Fibroblast of villous mesenchyme (primary cell): ENCODE measurements at regions not wholly inside any gene's neighbourhood (a gene's known extent, or its start where the extent isn't known, plus 50 kb on each side); places are given as distances from the start of the nearest gene placed in this dataset.

Experiments used
- DNase-seq: peaks from one replicate; pipeline ENCODE4 v3.0.0-alpha.2; 2010; ENCODE audit warnings: low read depth
- H3K4me3 ChIP-seq: 2 replicates; pipeline ENCODE4 v1.5.1; 2011; ENCODE audit warnings: low read depth, mild to moderate bottlenecking, low read length
- TF ChIP-seq, protein P1 (sequence below): IDR thresholded peaks from 2 replicates; pipeline ENCODE4 v1.5.1; 2012; ENCODE audit warnings: low read depth, mild to moderate bottlenecking, low read length; ENCODE audit not compliant: insufficient read depth

DNA sequence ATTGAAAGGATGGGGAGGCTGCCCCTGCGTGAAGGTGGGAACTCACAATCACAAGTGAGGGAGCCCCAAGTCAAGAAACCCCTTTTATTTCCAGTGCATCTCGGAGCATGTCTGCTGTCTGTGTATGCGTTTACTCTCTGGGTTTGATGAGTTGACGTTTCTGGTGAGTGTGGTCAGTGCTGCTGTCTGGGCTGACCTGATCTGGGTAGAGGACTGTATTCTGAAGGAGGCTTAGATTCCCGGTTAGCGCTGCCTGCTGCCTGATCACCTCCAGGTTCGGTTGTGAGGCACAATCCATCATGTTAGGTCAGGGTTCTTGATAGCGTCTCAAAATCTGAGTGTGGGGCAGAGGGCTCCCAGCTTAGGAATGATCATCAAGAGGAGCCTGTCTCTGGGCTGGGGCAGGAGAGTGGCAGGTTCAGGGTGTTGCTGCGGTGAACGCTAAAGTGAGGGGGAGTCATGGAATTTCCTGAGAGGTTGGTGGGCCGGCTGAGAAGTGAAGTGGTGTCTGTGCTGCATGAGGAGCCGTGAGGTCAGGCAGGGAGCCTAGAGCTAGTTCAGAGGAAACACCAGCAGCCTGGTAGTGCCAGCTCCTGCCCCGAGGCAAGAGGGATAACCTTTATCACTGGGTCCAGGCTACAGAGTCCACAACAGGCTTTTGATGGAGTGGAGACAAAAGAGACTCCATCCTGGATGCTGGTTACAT, 225.3 kb upstream of the CST7 start:
- no peak for DNase-seq
- no peak overlapping the region for H3K4me3 ChIP-seq
- TF ChIP-seq, protein P1, sequence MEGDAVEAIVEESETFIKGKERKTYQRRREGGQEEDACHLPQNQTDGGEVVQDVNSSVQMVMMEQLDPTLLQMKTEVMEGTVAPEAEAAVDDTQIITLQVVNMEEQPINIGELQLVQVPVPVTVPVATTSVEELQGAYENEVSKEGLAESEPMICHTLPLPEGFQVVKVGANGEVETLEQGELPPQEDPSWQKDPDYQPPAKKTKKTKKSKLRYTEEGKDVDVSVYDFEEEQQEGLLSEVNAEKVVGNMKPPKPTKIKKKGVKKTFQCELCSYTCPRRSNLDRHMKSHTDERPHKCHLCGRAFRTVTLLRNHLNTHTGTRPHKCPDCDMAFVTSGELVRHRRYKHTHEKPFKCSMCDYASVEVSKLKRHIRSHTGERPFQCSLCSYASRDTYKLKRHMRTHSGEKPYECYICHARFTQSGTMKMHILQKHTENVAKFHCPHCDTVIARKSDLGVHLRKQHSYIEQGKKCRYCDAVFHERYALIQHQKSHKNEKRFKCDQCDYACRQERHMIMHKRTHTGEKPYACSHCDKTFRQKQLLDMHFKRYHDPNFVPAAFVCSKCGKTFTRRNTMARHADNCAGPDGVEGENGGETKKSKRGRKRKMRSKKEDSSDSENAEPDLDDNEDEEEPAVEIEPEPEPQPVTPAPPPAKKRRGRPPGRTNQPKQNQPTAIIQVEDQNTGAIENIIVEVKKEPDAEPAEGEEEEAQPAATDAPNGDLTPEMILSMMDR = no peak

GRCh38 chr20:24724982-24725533, 224.0 kb upstream of the CST7 start:
- H3K4me3 ChIP-seq = no peak overlapping the region
- TF ChIP-seq, protein P1 = no peak
- DNase-seq = no peak

- no peak overlapping the region for H3K4me3 ChIP-seq
- TF ChIP-seq, protein P1 = no peak
- no peak for DNase-seq
Observed at GRCh38 chr20:24727795-24728194, 221.3 kb upstream of the CST7 start.

GRCh38 chr20:24729896-24730605, 219.0 kb upstream of the CST7 start:
- no peak overlapping the region for H3K4me3 ChIP-seq
- DNase-seq = no peak
- TF ChIP-seq, protein P1 = no peak

GRCh38 chr20:24730750-24731149, 218.3 kb upstream of the CST7 start:
- TF ChIP-seq, protein P1 = no peak
- no peak overlapping the region for H3K4me3 ChIP-seq
- DNase-seq = no peak

GRCh38 chr20:24731312-24731711, 217.8 kb upstream of the CST7 start:
- TF ChIP-seq, protein P1 = no peak
- DNase-seq = no peak
- H3K4me3 ChIP-seq = no peak overlapping the region
